T-helper 1 cell treated with Interleukin-12 subunit alpha and Interleukin-12 subunit beta and Interleukin-4 antibody, amounts not matched to agents 30 ng/mL and 1 ng/mL, for 36 hours (primary cell): ENCODE measurements at regions not wholly inside any gene's neighbourhood (a gene's known extent, or its start where the extent isn't known, plus 50 kb on each side); places are given as distances from the start of the nearest gene placed in this dataset.
"Not testable (repeated sequence)": the region's sequence is repeated elsewhere in the genome, so short reads cannot be mapped to it uniquely, and the experiment has no call there.

Experiments
- intact Hi-C: fragments of 100-400 bp; cut with micrococcal nuclease; formaldehyde crosslinking; loops from one replicate; pipeline ENCODE4 v1.15.1; 2024

DNA sequence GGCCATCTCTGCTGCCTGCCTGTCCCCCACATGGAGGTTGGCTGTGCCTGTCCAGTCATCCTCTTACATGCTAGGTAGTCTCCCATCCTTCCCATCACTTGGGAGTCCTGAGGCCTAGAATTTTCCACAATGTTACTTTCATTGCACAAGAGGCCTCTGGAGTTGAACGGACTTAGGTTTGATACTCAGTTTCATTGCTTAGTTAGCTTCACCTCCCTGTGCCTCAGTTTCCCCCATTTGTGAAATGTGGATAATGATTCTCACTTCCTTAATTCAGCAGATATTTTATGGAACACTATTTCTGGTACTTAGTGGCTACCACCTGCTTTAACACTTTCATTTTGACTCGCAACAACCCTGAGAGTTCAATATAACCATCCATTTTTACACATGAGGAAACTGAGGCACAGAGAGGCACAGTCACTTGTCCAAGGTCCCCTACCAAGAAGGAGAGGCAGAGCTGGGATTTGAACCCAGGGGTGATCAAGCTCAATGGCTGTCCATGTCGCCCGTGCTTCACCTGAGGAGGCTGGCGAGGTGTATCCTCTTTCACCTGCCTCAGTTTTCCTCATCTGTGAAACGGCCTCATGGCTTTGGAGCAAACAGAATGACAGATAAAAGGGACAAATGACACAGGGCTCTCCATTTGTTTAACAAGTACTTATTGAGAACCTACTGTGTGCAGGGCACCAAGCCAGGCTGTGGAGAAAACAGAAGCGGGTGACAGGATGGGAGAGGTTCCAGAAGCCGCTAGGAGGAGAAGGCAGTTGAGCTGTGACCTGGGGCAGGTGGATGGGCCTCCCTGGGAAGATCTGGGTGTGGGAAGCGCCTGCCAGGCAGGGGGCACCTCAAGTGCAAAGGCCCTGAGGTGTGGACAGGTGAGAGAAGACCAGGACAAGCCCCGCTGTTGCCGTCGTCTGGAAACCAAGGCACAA is 154.3 kb upstream of the PTPN1 start:
- intact Hi-C loops = no loop called here

DNA sequence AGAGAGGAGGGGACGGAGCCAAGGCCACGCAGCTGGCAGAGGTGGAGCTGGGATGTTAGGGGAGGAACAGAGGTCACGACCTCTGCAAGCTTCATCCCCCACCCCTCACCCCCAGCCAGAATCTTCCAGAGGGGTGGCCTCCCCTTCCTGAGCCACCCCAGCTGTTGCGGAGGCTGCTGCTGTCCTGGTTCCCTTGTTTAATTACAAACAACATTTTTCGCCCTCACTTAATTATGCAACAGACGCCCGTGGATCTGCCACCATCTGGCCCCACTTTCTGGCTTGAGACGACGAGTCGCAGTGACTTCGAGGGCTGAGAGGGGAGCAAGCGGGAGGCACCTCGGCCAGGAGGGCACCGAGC is 153.7 kb upstream of the PTPN1 start:
- intact Hi-C loops = no loop called here

DNA sequence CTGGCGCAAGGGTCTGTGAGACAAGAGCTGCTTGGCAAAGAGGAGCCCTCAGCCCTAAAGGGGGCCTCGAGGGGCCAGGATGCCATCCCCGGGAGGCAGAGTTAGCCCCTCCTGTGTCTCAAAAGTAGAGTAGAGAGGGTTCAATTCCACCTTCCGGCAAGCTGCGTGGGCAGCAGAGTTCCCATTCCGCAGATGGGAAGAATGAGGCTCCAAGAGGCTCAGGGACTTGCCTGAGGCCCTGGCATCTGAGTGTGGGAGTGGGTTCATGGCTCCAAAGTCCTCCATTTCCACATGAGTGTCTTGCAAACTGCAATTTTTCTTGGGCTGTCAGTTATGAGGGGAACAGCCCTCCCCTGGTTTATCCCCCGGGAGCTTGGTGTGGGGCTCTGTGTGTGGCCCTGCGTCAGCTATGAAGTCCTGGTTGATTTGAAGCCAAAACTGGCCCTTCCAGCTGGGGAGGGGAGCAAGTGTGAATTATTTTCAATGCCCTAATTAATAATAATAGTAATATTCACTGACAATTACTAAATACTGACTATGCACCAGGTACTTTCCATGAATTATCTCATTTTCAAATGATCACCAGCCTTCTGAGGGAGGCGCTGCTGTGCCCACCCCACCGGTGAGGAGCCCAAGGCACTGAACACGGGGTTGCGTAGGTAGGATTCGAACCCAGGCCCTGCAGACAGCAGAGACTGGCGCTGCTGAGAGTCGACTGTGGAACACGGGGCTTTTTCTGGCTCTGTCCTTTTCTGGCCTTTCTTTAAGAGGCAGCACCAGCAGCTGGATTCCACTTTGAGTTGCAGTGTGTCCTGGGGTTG is 153.0 kb upstream of the PTPN1 start:
- intact Hi-C loops = no loop called here

DNA sequence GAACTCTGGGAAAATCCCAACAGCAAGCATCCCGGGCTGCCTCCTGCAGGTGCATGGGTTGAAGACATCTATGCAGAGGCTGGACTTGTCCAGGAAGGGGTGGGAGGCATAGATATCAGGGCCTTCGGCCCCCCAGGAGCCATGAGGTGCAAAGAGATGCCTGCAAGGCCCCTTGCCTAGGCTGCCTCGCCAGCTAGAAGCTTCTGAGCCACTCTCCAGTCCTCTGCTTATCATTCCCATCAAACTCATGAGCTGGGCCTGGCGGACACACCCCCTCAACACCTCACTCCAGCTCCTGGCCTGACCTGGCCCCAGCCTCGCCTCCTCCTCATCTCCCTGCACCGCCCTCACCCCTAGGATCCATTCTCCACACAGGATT is 152.4 kb upstream of the PTPN1 start:
- intact Hi-C loops = no loop called here

DNA sequence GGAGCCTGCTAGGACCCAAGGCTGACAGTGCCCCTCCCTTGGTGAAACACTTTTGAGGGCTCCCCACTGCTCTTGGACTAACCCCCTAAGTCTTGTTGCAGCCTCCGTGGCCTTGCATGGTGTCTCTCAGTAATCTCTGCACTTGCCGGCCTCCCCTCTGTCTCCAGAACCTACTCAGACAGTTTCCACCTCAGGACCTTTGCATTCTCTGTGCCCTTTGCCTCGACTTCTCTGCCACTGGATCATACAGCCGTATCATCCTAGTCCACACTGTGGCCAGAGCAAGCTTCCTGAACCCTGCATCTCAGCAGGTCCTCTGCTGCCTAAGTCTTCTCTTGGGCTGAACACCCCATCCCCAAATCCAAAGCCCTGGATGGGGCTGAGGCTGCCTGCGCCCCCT is 152.0 kb upstream of the PTPN1 start:
- intact Hi-C loops = no loop called here

DNA sequence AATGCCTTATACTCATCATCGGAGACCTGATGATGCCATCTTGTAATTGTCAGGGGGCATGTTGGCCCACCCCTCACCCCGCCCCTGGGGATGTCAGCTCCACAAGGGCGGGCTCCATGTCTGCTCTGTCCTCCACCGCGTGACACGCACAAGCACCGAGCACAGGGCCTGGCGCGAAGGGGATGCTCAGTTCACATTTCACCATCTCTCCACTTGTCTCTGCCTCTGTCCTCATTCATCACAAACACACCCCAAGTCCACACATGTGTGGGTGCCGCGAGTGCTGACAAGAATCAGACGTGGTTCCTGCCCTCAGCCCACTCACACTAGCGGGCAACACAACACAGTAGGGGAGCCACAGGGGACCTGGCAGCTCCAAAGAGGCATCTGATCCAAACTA is 151.2 kb upstream of the PTPN1 start:
- intact Hi-C loops = no loop called here

DNA sequence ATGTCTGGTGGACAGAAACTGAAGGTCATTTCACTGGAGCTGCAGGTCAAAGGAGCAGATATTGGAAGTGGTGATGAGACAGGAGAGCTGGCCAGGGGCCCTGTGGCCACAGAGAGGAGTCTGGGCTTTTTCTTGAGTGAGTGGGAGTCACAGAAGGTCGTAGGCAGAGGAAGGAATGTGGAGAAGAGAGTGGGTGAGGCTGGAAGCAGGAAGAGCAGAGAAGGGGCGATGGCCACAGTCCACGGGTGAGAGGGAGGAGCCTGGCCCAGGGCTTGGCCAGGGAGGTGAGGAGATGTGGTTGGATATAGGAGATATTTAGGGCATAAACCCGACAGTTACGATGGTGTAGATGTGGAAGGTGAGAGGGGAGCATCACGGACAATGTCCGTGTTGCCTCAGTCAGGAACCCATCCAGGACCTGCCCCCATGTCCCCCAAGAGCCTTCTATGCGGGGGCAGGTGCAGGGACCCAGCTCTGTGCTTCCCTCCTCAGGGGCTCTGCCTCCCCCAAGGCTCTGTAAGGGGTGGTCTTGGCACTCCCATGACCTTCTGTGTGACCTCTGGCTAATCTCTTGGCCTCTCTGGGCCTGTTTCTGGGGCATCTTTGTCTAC is 150.5 kb upstream of the PTPN1 start:
- intact Hi-C loops = no loop called here

DNA sequence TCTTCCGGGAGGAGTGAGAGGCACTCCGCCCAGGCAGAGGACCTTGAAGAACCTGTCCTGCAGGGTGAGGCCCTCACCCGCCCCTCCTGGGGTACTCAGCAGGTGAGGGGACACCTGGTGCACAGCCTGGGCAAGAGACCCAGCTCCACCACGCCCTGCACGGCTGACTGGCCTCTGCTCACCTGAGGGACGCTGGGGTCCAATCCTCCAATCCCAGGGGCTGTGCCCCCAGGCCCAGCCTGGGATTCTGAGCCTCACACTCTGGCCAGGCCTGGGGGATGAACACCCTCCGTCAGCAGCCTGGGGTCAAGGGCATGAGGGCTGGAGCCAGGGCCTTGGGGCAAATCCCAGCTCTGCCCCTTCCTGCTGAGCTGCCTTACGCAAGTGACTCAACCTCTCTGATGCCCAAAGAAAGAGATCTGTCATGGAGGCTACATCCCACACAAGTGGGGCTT is 149.9 kb upstream of the PTPN1 start:
- intact Hi-C loops = no loop called here

DNA sequence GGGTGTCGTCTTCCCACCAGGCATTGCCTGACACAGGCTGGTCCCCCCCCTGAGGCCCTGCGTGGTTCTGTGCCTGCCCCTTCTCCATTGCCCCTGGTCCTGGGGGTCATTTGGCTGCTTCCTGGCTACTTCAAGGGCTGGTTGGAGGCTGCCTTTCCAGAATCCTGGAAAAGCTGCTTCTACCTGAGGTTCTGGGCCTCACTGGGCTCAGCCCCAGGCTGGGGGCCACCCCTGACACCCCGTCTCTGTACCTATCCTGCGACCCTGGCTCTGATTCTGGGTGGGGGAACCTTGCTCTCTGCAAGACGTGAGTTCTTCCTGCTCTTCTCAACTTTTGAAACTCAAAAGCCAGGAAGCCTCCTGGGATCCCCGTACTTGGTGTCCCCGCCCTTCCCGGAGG is 149.3 kb upstream of the PTPN1 start:
- intact Hi-C loops = no loop called here

DNA sequence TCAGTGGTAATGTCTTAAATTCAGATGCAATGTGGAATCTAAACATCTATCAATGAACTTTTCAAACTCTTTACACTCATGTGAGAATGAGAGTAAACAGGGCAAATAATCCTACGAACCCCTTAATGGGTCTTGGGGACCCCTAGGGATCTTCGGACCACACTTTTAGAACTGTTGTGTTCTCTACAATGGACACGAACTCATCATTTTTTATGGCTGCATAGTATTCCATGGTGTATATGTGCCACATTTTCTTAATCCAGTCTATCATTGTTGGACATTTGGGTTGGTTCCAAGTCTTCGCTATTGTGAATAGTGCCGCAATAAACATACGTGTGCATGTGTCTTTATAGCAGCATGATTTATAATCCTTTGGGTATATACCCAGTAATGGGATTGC is 148.0 kb upstream of the PTPN1 start:
- intact Hi-C loops = not testable (repeated sequence)

DNA sequence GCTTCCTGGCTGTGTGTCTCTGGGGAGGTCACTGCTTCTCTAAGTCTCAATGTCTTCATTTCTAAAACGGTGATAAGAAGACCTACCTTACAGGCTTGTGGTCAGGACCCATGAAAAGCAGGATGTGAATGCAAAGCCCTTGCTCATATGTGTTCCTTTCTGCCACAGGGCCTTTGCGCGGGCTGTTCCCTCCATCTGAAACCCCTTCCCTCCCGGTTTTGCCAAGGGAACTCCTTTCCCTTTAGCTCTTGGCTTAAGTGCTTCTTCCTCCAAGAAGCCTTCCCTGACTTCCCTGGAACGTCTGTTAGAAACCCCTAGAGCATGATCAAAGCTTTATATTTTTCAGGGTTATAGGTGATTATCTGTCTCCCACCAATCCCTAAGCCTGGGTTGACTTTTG is 147.2 kb upstream of the PTPN1 start:
- intact Hi-C loops = no loop called here

DNA sequence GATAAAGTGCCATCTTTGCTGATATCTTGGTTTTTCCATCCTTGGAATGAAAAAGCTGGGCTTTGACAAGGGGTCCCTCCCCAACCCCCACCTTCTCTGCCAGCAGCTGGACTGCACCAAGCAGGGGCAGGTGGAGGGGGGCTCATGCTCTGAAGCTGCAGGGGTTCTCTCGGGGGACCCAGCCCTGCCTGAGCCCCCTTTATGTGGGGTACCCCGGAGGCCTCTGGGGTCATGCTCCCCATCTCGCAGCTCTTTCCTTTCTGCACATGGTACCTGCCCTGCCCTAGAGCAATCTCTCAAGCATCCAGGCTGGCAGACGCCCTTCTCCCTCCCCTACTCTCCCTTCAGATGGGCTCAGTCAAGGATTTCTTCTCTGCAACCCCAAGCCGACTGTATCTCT is 146.7 kb upstream of the PTPN1 start:
- intact Hi-C loops = no loop called here

DNA sequence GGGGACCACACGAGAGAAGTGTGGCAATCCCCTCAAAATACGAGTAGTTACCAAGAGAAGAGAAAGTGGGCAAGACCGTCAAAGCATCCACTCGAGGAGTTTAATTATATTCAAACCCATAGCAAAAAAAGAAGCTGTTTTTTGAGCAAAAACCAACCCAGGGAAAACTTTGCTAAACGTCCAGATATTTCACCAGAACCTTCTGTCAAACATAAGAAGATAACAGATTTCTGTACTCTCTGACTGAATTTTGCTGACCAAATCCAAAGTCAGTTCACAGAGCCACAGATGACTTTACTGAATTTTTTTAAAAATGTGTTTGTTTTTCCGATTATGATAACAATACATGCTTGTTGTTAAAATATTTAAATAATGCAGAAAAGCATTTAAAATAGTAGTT is 145.6 kb upstream of the PTPN1 start:
- intact Hi-C loops = no loop called here

DNA sequence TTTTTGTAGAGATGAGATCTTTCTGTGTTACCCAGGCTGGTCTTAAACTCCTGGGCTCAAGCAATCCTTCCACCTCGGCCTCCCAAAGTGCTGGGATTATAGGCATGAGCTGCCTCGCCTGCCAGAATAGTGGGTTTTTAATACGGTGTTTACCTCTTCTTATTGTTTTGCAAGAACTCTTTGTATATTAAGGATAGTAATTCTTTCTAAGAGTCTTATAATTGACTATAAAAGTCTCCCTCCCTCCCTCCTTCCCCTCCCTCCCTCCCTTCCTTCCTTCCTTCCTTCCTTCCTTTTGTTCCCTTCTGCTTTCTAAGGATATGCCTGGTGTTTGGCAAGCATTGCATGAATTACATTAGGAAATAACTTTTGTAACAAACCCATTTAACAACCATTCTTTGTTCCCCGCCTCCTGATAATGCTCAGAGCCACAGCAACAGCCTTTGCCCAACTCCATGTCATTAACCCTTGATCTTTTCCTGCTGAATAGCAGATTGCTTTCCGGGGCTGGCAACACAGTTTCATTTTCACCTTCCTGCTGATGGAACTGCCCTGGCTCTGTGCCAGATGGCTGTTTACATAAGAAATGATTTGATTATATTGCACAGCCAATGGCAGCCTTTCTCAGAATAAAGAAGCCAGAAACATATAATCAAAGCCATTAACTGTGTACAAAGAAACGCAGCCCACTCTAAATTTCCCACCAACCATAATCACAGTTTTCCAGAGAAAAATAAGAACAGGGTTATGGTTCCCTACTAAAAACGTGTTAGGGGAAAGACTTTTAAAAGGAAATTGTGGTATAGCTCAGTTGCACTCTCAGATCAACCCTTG is 143.7 kb upstream of the PTPN1 start:
- intact Hi-C loops = loop anchor here (1.0 kb wide), 2 partner anchors 27 to 197 kb away; no protein-coding TSS in a partner anchor

DNA sequence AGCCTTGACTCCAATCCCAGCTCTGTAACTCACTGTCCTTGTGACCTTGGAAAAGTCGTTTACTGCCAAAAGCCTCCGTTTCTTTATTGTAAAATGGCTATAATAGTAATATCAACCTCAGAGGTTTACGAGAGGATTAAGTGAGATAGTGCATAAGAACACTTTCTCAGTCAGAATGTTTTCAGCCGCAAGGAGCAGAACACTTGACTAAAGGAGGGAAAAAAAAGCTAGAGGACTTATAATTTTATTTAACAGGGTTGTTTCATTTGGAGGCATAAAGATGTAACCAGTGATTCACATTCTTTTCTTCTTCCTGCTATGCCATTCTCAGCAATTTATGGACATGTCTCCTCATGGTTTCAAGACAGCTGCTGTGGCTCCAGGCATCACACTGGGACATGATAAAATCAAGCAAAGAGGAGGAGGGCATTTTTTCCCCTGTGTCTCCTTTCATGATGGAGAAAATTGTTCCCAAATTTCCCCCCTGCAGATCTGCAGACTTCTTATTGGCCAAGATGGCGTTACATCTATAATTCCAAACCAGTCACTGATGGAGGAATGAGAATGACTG is 143.0 kb upstream of the PTPN1 start:
- intact Hi-C loops = loop anchor here (1.0 kb wide), 1 partner anchor 198 kb away; no protein-coding TSS in a partner anchor

DNA sequence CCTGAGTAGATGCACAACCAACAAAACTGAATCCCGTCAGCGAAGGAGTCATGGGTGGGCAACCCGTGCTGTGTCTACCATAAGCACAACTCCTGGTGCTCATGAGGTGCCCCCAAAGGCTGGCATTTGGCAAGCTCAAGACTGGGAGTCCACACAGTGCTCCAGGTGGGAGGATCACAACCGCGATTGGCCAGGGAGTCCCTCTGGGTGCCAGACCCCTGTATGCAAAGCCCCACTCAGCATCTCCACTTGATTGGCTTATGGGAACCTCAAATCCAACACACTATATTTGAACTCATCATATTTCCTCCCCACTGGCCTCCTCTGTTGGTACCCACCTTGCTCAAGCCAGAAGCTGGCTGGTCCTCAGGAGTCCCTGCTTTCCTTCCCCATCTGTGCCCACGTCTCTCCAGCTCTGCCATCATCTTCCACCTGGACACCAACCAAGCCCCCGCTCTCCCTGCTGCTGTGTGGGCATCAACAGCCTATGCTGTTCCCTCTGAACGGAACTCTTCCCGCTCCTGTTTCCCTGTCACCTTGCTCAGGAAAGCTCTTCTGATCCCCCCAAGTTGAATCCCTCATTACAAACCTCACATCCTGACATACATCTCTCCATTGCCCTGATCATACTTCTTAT is 142.3 kb upstream of the PTPN1 start:
- intact Hi-C loops = loop anchor here (1.0 kb wide), 1 partner anchor 199 kb away; no protein-coding TSS in a partner anchor

DNA sequence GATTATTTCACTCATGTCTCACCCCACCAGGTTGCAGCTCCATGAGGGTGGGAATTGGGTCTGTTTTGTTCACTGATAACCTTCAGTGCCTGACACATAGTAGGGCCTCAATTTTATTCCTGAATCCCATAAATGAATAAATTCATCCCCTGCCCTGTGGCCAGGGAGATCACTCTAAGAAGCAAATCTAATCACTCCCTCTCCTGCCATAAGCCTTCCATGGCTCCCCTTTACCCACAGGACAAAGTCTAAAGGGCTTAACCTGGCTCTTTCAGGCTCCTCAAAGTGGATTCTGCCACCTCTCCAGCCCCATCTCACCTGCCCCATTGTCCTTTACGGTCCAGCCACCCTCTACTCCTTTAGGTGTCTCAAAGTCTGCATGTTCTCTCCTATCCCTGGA is 141.8 kb upstream of the PTPN1 start:
- intact Hi-C loops = no loop called here

DNA sequence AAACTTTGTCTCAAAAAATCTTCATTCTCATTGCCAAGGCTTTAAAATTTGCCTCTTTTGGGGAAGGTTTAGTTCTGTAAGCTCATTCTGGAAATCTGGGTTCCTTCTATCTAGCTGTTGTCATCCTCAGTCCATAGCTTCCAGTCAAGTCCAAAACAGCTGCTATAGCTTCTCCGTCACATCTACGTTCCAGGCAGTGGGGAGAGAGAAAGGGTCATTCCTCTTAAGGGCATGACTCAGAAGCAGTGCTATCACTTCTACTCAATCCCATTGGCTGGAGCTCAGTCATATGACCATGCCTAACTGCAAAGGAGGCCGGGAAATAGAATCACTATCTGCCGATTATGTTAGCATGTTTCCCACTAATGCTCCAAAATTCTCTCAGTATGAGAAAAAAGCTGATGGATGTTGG is 141.4 kb upstream of the PTPN1 start:
- intact Hi-C loops = no loop called here

DNA sequence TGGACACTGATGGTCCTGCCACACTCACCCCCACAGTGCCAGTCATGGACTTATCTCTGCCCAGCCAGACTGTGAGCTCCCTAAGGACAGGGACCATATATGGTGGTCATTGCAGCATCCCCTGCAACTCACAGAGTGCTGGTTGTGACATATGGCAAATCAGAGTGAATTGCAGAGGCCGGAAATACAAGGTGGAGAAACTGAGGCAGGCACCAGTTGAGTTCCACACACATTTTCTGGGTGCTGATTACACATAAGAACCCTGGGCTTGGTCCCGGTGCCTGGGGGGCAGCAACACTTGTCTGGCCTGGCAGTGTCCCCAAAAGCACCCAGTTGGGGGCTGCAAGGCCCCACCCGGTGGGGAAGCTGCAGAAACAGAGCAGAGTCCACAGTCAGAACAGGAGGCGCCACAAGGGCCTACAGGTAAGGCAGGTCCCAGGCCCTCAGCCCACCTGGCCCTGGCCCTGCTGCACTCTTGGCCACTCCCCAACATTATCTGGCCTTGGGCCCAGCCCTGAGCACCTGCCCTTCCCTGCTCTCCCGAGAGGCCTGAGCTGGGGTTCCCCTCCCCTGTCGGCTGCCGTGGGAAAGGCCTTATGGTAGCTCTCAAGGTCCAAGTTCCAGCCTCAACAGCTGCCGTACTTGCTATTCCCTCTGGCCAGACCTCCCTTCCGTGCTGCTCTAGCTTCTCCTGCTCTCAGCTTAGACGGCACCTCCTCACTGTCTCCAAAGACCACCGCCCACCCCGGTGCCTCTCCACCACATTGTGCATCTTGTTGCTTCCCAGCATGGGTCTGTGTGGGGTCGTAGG is 140.8 kb upstream of the PTPN1 start:
- intact Hi-C loops = no loop called here
